Daoy (cell line): ENCODE measurements at regions not wholly inside any gene's neighbourhood (a gene's known extent, or its start where the extent isn't known, plus 50 kb on each side); places are given as distances from the start of the nearest gene placed in this dataset.
"Not testable (repeated sequence)": the region's sequence is repeated elsewhere in the genome, so short reads cannot be mapped to it uniquely, and the experiment has no call there.

Experiments used
- DNase-seq: peaks from one replicate; pipeline ENCODE4 v3.0.0-alpha.2; 2015; ENCODE audit warnings: low read depth

DNA sequence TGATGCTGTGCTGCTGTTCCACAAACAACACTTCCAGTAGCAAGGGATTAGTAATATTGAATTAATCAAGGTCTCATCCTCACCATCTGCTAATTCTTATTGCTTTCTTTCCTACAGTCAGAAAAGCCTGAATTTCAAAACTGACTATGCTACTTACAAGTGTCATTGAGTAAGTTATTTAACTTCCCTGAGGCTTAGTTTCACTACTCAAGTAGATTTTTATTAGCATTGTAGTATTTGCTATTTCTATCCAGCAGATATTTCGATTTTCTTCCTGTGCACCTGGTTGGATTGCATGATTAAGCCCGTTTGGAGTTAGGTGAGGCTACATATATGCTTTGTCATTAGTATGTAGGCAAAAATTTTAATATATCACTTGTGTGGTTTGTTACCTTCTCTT lies 591.5 kb downstream of the TRHDE start:
- DNase-seq, result no peak

DNA sequence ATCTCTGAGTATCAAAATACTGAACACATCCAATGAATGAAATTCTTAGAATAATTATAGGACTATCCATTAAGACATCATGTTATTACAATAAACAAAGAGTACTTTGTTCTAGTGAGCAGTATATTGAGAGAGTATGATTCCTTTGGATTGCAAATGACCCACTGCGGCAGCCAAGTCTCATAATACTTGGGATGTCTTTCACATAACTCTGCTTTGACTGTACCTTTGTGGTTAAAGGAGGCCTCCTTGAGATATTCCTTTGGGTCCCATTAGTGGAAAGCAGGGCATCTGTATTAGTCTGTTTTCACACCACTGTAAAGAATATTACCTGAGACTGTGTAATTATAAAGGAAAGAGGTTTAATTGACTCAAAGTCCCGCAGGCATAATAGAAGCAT lies 593.8 kb downstream of the TRHDE start:
- DNase-seq, result no peak

DNA sequence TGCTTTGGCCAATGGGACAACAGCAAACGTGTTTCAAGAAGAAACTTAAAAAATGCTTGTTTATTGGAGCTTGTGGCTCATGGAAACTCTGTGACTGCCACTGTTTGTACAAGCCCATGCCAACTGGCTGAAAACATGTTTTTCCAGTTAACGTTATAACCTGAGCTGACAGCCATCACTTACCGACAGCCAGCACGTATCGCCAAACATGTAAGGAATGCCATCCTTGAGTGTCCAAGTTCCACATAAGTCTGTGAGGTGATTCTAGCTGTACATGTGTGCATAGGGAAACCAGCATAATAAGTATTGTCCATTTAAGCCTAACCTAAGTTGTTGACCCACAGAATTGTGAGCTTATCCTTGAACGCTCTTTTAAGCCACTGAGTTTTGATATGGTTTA lies 596.9 kb downstream of the TRHDE start:
- no peak for DNase-seq

DNA sequence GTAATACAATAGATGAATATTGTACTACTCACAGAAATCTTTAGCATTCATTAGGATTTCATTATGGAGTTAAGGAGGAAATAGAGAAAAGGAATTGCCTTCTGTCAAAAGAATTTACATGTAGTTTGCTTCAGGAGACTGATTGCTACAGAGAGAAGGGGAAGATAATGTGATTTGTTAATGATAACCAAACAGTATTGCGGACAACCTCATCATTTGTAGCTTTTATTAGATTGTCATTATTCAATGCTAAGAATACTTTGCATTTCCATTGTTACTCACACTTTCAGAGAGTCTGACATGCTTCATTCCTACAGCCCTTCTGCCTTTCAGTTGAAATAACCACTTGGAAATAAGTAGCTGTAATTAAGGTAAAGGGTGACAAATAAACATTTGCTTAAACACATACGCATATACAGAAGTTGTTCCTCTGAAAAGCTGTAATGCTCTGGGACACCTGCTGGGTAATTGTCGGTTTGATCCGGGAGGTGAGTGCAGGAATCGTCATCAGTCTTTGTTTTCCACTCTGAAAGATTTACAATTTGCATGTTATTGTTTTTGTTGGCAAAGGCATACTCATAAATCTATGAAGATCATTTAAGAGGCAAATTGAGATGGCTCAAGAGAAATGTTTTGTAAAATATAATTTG lies 600.2 kb downstream of the TRHDE start:
- no peak for DNase-seq

DNA sequence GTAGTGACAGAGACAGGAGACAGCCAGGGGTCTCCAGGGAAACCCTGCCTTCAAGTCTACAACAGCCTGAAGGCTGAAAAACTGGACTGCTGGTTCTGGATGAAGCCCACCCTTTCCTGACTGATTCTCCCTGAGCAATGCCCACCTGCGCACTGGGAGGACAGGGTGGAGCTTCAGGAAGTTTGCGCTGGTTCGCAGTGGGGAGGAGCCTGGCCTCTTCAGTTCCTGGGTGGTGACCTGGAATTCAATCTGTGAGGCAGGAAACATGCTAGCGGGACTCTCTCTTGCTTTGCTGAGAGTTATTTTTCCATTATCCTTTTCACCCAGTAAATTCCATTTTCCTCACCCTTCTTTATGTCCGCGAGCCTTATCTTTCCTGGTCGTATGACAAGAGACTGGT lies 600.8 kb downstream of the TRHDE start:
- DNase-seq, result peak; percentile 2

DNA sequence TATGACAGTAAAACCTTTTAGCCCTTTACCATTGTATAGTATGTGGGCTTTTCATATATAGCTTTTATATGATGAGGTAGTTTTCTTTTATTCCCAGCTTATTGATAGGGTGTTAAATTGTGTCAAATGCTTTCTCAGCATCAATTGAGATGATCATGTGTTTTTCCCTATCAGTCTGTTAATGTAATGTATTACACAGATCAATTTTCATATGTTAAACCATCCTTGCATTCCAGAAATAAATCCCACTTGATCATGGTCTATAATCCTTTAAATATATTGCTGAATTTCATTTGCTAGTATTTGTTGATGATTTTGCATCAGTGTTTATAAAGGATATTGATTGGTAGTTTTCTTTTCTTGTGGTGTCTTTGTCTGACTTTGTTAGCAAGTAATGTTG lies 603.9 kb downstream of the TRHDE start:
- no peak for DNase-seq

DNA sequence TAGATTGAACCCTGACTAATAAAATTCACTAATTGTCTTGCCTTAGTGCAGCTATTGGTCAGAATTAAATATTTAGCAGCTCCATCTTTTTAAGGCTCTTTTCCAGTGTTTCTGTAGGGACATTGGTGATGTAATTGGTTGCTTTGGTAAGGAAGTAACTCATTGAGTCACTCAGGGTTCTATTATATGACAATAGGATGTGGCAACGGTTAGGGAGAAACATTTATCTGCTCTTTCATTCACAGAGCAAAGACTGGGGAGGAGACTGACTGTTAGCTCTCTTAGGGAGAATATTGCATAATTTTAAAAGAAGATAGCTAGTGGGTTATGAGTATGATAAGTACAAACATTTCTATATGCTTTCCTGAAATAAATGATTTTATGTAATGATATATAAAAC lies 616.5 kb downstream of the TRHDE start:
- DNase-seq, result no peak

DNA sequence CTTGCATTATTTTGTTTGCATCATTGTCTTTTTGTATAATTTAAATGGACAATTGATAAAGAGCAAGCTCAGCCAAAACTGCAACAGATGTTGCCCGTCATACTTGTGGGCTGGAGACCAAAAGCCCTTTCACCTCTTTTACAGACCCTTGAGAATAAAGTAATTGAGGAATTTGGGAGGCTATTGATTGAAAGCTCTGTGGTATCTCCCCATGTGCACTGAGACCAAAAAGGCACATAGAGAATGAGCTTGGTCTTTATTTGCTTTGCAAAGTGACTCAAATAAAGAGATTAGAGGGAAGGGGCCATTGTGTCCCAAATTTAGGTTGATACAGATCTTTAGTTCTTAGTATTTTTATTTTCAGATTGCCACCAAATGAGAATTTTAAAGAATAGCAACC lies 617.6 kb downstream of the TRHDE start:
- DNase-seq, result no peak

DNA sequence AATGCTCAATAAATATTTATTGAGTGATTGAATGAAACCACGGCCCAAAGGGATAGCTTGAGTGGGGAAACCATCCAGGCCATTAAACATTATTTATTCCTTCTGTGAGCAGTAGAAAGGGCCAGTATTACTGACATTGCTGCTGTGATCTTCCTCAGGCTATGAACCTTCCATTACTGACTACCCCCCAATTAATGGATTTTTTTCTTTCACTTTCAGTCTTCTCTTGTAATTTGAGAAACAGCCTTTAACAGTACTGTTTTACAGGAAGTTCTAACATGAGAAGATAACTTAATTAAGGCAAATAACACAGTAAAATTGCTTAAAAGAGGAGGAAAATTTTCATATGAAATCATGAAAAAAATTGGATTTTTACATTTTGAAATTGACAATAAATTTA lies 629.5 kb downstream of the TRHDE start:
- DNase-seq, result no peak

DNA sequence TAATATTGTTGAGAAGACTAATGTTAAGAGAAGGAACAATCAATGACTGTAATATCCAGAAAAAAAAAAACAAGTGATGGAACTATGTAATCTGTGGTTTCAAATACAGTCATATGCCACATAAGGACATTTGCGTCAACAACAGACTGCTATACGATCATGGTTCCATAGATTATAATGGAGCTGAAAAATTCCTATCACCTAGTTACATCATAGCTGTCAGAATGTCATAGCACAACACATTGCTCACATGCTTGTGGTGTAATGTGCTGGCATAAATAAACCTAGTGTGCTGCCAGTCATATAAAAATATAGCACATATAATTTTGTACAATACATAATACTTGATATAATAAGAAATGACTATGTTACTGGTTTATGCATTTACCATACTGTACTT lies 653.5 kb downstream of the TRHDE start:
- no peak for DNase-seq

DNA sequence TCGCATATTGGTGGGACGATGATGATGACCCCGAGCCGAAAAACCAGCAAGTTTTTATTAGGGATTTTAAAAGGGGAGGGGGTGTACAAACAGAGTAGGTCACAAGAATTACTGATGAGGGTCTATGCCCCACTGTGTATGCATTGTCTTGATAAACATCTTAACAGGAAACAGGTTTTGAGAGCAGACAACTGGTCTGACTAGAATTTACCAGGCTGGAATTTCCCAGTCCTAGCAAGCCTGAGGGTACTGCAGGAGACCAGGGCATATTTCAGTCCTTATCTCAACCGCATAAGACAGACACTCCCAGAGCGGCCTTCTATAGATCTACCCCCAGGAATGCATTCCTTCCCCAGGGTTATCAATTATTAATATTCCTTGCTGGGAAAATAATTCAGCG lies 659.7 kb downstream of the TRHDE start:
- not testable (repeated sequence) for DNase-seq

DNA sequence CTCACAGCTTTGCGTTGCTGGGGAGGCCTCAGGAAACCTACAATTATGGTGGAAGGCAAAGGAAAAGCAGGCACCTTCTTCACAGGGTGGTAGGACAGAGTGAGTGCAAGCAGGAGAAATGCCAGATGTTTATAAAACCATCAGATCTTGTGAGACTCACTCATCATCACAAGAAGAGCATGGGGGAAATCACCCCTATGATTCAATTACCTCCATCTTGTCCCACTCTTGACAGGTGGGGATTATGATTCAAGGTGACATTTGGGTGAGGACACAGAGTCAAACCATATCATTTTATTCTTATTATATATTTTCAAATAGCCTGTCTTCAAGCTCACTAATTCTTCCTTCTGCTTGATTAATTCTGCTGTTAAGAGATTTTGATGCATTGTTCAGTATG lies 665.3 kb downstream of the TRHDE start:
- no peak for DNase-seq

DNA sequence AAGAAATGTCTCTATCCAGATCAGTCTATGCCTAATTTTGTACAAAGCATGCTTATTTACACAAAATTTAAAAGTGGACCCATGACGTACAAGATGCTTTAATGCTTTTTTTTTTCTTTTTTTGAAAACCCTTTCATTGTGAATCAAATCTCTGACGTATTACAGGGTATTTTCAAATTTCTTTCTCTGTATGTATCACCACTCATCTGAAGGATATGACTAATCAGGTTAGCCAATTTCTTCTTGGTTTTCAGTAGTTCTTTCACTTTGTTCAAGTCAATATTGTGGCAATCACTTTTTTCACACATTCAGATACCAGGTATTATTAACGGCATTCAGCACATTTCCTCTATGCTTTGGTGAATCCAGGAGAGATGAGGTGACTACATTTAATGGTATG lies 685.3 kb downstream of the TRHDE start:
- no peak for DNase-seq

DNA sequence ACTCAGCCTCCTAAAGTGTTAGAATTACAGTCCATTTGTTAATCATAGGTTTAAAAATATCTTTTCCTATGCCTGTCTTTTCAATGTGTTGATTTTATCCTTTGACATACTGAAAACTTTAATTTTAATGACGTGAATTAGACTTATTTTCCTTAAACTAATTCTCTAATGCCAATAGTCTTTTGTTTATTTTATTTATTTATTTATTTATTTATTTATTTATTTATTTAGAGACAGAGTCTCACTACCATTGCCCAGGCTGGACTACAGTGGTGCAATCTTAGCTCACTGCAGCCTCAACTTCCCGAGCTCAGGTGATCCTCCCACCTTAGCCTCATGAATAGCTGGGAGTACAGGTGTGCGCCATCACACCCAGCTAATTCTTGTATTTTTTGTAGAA lies 694.5 kb downstream of the TRHDE start:
- no peak for DNase-seq

DNA sequence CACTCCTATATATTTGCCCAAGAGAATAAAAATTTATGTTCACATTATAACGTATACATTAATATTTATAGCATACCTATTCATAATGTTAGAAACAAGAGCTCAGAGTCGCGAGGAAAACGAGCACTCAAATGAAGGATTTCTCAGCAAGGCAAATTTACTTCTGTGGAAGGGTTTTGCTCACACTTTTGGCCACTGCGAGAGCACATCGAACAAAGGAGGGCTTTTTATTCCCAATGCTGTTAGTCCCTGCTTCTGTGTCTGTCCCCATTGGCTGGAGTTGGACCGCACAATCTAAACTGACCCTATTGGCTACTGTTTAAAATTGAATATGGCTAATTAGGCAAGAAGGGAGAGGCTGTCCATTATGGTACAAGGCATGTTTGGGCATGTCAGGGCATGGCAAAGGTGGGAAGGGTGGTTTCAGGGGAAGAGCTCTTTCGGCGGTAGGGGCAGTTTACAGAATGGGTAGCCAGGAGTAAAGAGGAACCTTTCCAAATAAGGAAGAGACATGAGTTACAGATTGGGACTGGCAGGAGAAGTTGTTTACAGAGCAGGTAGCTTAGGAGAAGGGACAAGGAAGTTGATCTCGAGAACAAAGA lies 702.9 kb downstream of the TRHDE start:
- no peak for DNase-seq

DNA sequence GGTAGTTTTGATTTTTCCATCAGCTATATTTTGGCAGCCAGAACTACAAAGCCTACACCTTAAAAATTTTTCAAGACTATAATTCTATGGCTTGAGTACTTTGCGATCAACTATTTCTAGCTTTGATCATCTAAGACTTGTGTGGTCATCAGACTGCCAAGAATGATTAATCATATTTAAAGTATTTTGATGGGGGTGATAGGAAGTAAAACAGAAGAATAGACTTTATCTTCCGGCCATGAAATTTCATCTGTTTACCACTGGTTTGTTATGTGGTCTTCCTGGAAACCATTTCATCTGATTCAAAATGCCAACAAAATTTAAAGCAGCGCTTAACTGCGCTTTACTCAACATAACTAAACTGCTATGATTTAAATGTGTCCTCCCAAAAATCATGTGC lies 706.8 kb downstream of the TRHDE start:
- no peak for DNase-seq

DNA sequence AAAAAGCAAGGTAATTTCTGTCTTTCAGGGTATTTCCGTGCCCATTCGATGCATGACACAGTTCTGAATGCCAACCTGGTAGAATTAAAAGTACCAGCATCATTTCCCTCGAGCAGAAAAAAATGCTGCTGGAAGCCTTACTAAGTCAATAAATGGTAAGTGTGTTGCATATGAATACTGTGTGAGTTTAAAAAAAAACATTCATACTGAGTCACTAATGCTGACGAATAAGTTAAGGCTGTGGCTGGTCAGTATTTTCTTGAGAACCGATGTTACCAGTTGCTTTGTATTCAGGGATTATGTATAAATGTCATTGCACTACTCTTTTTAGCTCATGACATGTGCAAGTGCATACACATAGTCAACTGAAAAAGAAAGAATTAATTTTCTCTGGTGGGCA lies 710.2 kb downstream of the TRHDE start:
- no peak for DNase-seq

DNA sequence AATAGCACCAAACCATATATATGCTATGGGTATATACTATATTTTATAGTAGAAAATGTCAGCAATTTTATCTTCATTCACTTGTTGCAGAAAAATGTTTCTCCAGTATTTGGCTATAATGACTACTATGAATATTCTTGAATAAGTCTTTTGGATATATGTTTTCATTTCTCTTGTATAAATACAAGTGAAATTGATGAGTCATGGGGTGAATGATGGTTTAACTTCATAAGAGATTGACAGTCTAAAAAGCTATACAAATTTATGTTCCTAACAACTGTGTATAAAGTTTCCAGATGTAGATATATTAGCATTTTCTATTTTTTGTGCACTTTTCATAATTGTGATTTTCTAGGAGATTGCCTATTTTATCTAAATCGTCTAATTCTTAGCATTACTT lies 714.8 kb downstream of the TRHDE start:
- DNase-seq, result no peak

DNA sequence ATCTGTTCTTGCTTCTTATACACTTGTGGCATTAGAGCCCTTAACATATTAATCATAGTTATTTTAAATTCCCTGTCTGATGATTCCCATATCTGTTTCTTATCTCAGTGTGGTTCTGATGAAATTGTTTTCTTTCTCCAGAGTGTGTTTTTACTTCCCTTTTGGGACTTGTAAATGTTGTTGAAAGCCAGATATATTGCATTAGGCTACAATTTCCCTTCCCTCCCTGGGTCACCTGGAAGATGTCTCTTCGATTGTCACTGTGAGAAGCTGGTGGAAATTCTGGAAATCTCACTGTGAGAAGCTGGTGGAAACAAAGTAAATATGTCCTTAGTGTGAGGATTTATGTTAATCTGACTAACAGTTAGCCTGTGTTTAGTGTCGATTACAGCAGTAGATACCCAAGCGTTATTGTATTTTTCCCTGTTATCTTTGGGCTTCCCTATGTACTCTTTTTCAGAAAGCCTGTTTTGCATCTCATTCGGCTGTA lies 717.3 kb downstream of the TRHDE start:
- DNase-seq, result no peak

DNA sequence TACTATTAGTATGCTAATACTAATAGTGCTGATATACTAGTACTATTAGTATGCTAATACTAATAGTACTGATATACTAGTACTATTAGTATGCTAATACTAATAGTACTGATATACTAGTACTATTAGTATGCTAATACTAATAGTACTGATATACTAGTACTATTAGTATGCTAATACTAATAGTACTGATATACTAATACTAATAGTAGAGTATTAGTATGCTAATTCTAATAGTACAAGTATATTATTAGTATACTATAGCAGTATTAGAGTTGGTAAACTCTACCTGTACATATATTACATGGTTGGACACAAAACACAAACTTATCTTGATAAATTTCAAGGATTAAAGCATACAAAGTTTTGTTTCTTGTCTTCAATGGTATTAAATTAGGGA lies 722.9 kb downstream of the TRHDE start:
- not testable (repeated sequence) for DNase-seq

DNA sequence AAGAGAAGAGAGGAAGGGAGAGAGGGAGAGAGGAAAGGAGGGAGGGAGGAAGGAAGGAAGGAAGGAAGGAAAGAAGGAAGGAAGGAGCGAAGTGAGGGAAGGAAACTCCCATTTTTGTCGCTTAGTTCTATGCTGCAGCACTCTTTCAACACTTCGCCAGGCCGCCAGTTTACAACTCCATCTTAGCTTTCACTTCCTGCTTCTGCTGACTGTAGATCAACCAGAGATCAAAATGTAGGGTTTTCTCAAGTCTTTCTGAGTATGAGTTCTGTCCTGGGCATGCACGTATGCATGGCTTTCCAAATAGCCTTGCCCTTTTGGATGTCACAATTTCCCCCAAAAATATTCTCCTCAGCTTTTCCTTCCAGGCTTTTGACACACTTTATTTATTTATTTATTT lies 723.4 kb downstream of the TRHDE start:
- DNase-seq, result peak; percentile 3

DNA sequence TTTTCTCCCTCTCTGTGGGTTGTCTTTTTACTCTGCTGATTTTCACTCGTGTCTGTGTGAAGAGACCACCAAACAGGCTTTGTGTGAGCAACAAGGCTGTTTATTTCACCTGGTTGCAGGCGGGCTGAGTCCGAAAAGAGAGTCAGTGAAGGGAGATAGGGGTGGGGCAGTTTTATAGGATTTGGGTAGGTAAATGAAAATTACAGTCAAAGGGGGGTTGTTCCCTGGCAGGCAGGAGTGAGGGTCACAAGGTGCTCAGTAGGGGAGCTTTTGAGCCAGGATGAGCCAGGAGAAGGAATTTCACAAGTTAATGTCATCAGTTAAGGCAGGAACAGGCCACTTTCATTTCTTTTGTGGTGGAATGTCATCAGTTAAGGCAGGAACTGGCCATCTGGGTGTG lies 729.6 kb downstream of the TRHDE start:
- not testable (repeated sequence) for DNase-seq

DNA sequence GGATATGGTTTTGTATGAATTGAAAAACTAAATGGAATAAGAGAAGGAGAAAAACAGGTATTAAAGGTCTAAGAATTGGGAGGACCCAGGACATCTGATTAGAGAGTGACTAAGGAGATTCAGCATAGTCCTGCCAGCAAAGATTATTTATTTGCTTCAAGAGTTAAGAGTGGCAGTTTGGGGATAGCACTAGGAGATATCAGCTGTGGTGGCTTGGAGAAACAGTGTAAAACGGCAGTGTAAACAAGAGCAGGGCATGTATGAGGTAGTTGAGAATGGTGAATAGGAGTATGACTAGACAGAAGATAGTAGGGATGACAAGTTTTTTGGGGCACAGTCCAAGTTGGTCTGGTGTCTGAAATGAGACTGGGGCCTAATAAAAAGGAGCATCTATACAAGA lies 730.3 kb downstream of the TRHDE start:
- not testable (repeated sequence) for DNase-seq
